Esophagus muscularis mucosa (tissue), 4 donors: ENCODE measurements at regions not wholly inside any gene's neighbourhood (a gene's known extent, or its start where the extent isn't known, plus 50 kb on each side); places are given as distances from the start of the nearest gene placed in this dataset.

ENCODE experiments used
- DNase-seq: peaks from one replicate; pipeline ENCODE4 v3.0.0-alpha.2; 2017; ENCODE audit errors: extremely low spot score
- H3K27ac ChIP-seq, 4 donors: fragments of 200-600 bp; sonication (generic); replicated peaks in 1 of 4; 1 replicate in 3 of 4; 2 replicates in 1 of 4; pipeline ENCODE4 v1.5.1; 2016 to 2019; ENCODE audit warnings: mild to moderate bottlenecking in 1 of 4
- H3K27me3 ChIP-seq, 4 donors: fragments of 200-600 bp; sonication (generic); one replicate each; pipeline versions ENCODE4 v1.5.1 to v1.6.0; 2016 to 2019
- H3K36me3 ChIP-seq, 4 donors: fragments of 200-600 bp; sonication (generic); one replicate each; pipeline ENCODE4 v1.5.1; 2016 to 2019
- H3K4me1 ChIP-seq, 4 donors: fragments of 200-600 bp; sonication (generic); one replicate each; pipeline ENCODE4 v1.5.1; 2016 to 2019
- H3K4me3 ChIP-seq, 4 donors: fragments of 200-600 bp; sonication (generic); 1 replicate in 2 of 4; 2 replicates in 2 of 4; pipeline ENCODE4 v1.5.1; 2016 to 2019; ENCODE audit warnings: mild to moderate bottlenecking in 4 of 4, moderate library complexity in 1 of 4
- H3K9me3 ChIP-seq, 4 donors: fragments of 200-600 bp; sonication (generic); 1 replicate in 3 of 4; 2 replicates in 1 of 4; pipeline ENCODE4 v1.5.1; 2016 to 2019
- EP300 ChIP-seq: sonication (generic); formaldehyde crosslinking; IDR thresholded peaks from one replicate; pipeline ENCODE4 v1.6.1; 2017; ENCODE audit warnings: antibody characterized with exemption
- POLR2A ChIP-seq: fragments of 450-650 bp; IDR thresholded peaks from one replicate; pipeline ENCODE4 v1.6.1; 2017; ENCODE audit warnings: antibody characterized with exemption, moderate library complexity, mild to moderate bottlenecking, low read depth
- POLR2AphosphoS5 ChIP-seq, 2 donors: sonication (generic); formaldehyde crosslinking; IDR thresholded peaks; one replicate each; pipeline ENCODE4 v1.6.1; 2017; ENCODE audit warnings: antibody characterized with exemption in 2 of 2
- WGBS: methylation state at CpG from one replicate; pipeline ENCODE4 v1.1.5; 2018; 5-methylcytosine and 5-hydroxymethylcytosine counted together
- intact Hi-C: fragments of 100-400 bp; cut with DNase I; formaldehyde crosslinking; loops from one replicate; pipeline ENCODE4 v1.15.1; 2023
- TF ChIP-seq, protein P1 (sequence below), 3 experiments: fragments of 200-600 bp in 2 of 3; fragments of 450-650 bp in 1 of 3; sonication (generic) in 2 of 3; IDR thresholded peaks; one replicate each; pipeline ENCODE4 v1.5.1; 2017 to 2019; ENCODE audit warnings: antibody characterized with exemption in 3 of 3, mild to moderate bottlenecking in 2 of 3, moderate library complexity in 1 of 3

DNA sequence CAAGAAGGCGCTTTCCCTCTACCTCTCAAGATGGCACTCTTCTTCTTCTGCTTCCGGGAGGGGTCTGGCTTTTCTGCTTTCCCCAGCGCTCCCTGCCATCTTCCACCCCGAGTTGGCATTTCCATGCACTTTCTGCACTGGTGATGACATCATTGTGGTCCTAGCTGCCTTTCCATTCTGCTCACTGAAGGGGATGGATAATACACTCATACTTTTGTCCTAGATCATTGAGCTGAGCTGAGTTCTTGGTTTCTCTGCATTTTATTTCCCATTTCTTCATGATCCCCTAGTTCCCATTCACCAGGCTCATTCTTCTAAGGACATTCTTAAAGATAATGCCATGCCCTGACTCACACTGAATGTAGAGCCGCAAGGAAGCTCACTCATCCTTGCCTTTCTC lies 96.7 kb downstream of the EDN1 start:
- no peak for DNase-seq
- Histone ChIP-seq H3K9me3 (no peaks in the 10 kb centered on the region), H3K27ac (no peak overlapping the region), H3K4me3 (no peak overlapping the region), H3K27me3 (no peaks in the 10 kb centered on the region), H3K4me1 (no peaks in the 10 kb centered on the region), H3K36me3 (no peaks in the 10 kb centered on the region)
- no peak for TF ChIP-seq POLR2A
- no peak for TF ChIP-seq EP300
- TF ChIP-seq POLR2AphosphoS5 (IDR thresholded peaks at IDR 0.05) = no peak
- TF ChIP-seq, protein P1, sequence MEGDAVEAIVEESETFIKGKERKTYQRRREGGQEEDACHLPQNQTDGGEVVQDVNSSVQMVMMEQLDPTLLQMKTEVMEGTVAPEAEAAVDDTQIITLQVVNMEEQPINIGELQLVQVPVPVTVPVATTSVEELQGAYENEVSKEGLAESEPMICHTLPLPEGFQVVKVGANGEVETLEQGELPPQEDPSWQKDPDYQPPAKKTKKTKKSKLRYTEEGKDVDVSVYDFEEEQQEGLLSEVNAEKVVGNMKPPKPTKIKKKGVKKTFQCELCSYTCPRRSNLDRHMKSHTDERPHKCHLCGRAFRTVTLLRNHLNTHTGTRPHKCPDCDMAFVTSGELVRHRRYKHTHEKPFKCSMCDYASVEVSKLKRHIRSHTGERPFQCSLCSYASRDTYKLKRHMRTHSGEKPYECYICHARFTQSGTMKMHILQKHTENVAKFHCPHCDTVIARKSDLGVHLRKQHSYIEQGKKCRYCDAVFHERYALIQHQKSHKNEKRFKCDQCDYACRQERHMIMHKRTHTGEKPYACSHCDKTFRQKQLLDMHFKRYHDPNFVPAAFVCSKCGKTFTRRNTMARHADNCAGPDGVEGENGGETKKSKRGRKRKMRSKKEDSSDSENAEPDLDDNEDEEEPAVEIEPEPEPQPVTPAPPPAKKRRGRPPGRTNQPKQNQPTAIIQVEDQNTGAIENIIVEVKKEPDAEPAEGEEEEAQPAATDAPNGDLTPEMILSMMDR (IDR thresholded peaks at IDR 0.05) = no peak
- intact Hi-C loops = no loop called here
- WGBS = 88% methylated on average over 5 of the region's 5 CpGs

DNA sequence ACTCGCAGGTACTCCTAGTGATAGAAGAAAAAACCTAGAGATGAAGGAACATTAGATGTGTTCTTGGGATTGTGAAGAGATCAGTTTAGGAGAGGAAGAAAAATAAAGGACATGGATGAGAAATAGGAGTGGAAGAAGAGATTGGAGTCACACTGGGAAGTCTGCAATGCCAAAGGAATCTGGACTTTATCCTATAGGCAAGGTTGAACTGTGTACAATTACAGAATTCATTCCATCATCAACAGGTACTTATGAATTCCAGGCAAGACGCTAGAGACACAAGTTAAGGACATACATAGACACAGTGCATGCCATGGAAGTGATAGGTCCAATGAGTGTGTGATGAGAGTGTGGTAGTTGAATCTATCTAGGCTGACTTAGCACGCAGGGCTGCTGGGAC lies 101.3 kb downstream of the EDN1 start:
- TF ChIP-seq POLR2AphosphoS5 (IDR thresholded peaks at IDR 0.05) (no peak), POLR2A (no peak), EP300 (no peak)
- TF ChIP-seq, protein P1 (IDR thresholded peaks at IDR 0.05) = no peak
- Histone ChIP-seq H3K27ac (no peak overlapping the region), H3K4me1 (peaks cover 0 to 9% (median 4%) of the 10 kb centered on the region in 4 donors), H3K36me3 (no peaks in the 10 kb centered on the region), H3K27me3 (no peaks in the 10 kb centered on the region), H3K4me3 (no peak overlapping the region), H3K9me3 (no peaks in the 10 kb centered on the region)
- 60% methylated on average over 3 of the region's 3 CpGs for WGBS
- DNase-seq = no peak
- intact Hi-C loops = no loop called here

DNA sequence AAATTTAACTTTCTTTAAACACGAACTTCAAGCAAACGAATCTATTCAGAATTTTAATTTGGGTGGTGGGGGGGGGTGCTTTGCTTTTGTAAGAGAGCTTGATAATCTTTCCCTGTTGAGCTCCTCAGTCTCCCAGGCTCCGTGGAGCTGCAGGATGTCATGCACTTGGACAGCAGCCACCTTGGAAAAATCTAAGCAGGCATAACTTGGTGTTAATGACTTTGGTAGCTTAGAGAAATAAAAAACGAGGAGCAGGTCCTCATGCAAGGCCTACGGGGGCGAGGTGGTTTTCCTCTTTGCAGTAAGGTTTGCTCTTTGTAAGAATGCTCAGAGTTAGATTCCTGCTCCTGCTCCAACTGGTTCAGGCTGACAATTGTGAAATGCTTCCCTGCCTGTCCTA lies 102.3 kb downstream of the EDN1 start:
- intact Hi-C loops = no loop called here
- WGBS = 33% methylated on average over 6 of the region's 6 CpGs
- H3K36me3 ChIP-seq = no peaks in the 10 kb centered on the region
- TF ChIP-seq, protein P1 (IDR thresholded peaks at IDR 0.05) = no peak
- TF ChIP-seq EP300 = no peak
- no peak for TF ChIP-seq POLR2AphosphoS5 (IDR thresholded peaks at IDR 0.05)
- TF ChIP-seq POLR2A = no peak
- no peak overlapping the region for H3K4me3 ChIP-seq
- no peaks in the 10 kb centered on the region for H3K9me3 ChIP-seq
- no peak for DNase-seq
- no peaks in the 10 kb centered on the region for H3K27me3 ChIP-seq
- H3K4me1 ChIP-seq = peaks cover 0 to 9% (median 4%) of the 10 kb centered on the region in 4 donors
- no peak overlapping the region for H3K27ac ChIP-seq

DNA sequence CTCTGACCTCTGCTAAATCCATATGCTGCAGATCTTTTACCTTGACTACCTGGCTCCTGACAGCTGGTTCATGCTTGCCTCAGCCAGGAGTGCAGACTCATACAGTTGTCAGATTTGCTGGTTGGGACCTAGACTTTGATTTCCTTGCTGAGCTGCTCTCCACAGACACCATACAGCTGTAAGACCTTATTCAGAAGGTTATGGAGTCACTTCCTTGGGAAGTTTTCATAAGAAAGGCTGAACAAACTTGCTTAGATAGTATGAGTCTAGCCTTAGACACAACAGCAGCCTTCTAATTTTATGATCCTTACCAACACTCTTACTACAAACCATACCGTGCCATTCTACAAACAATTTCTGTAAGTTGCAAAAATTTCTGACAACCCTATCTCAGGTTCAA lies 102.9 kb downstream of the EDN1 start:
- no peaks in the 10 kb centered on the region for H3K9me3 ChIP-seq
- 96% methylated on average over 1 of the region's 1 CpG for WGBS
- TF ChIP-seq POLR2AphosphoS5 (IDR thresholded peaks at IDR 0.05) = no peak
- TF ChIP-seq, protein P1 (IDR thresholded peaks at IDR 0.05) = no peak
- no peak for TF ChIP-seq POLR2A
- TF ChIP-seq EP300 = no peak
- intact Hi-C loops = no loop called here
- H3K27me3 ChIP-seq = no peaks in the 10 kb centered on the region
- no peaks in the 10 kb centered on the region for H3K36me3 ChIP-seq
- DNase-seq = no peak
- peaks cover 0 to 9% (median 4%) of the 10 kb centered on the region in 4 donors for H3K4me1 ChIP-seq
- no peak overlapping the region for H3K27ac ChIP-seq
- no peak overlapping the region for H3K4me3 ChIP-seq

DNA sequence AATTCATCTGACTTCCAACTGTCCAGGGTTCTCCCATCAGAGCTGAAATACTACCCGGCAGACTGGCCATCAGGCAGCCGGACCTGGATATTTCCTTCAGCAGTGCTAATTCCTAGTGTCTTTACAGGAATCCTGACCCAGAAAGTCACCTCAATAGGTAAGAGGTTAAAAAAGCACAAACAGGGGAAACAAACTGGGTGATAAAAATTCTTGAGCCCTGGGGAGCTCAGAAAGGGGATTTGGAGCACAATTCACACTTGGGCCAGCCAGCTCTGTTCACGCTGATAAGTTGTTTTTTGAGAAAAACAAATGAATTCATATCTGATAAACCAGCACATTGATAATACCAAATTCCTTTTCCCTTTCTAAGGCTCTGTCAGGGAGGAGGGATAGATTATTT lies 104.0 kb downstream of the EDN1 start:
- Histone ChIP-seq H3K36me3 (no peaks in the 10 kb centered on the region), H3K27ac (no peak overlapping the region), H3K9me3 (no peaks in the 10 kb centered on the region), H3K27me3 (no peaks in the 10 kb centered on the region), H3K4me1 (peaks cover 0 to 9% (median 4%) of the 10 kb centered on the region in 4 donors), H3K4me3 (no peak overlapping the region)
- TF ChIP-seq EP300 (no peak), POLR2A (no peak), POLR2AphosphoS5 (IDR thresholded peaks at IDR 0.05) (no peak)
- TF ChIP-seq, protein P1 (IDR thresholded peaks at IDR 0.05) = no peak
- WGBS = 87% methylated on average over 3 of the region's 3 CpGs
- no peak for DNase-seq
- intact Hi-C loops = no loop called here
